GM12872 (cell line): ENCODE measurements at regions not wholly inside any gene's neighbourhood (a gene's known extent, or its start where the extent isn't known, plus 50 kb on each side); places are given as distances from the start of the nearest gene placed in this dataset.

Experiments
- CTCF ChIP-seq: IDR thresholded peaks from 3 replicates; pipeline ENCODE4 v1.5.1; 2011; ENCODE audit warnings: low read depth, mild to moderate bottlenecking, low read length, moderate library complexity; ENCODE audit not compliant: insufficient read depth

GRCh38 chr5:143474616-143475015, 71.1 kb upstream of the NR3C1 start:
- TF ChIP-seq CTCF = no peak

DNA sequence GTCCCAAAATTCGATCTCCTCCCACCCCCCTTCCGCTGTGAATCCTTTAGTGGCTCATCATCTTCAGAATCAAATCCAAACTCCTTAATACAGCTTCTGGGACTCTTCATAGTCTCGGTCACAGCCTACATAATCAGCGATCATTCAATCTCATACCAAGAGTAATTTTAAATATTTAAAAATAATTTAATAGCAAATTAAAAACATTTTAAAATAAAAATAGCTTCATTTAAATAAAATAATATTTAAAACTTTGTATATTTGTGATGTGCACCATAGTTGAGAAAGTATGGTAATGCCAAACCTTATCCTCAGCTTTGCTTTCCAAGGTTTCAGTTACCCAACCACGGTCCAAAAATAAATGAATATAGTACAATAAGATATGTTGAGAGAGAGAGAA, 70.0 kb upstream of the NR3C1 start:
- TF ChIP-seq CTCF = no peak

- no peak for TF ChIP-seq CTCF
Measured at GRCh38 chr5:143472576-143472975, 69.1 kb upstream of the NR3C1 start.

DNA sequence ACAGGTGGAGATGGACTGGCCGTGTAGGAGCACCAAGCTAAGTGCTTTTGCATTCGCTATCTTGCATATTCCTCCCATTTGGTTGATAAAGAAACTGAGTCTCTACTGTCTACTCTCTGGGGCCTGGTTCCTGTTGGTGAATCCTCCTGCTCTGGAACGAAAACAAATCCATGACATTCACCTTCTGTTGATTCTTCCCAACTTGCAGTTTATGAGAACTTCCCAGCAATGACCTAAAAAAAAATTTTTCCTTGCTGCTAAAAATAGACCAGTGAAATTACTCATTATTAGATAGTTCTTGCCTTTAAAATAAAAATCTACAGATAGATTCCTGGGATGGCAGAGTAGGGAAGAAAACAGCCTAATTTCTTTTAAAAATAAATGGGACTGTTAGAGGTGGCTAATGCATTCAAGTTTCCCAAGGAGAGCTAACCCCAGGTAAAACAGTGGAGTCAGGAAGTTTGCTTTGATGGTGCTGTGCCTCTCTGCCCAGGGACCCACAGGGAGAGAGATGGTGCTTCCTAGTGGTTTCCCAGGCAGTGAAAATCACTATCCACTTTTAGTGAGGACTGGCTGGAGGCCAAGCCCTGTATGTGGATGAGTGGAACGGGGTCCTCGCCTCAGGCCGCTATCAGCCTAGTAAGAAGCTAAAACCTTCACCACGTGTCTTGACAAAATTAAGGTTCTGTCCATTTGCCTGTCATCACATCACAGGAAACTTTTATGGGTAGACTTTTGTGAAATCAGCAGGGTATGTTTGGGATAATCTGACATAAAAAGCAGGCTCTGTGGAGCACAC, 68.4 kb upstream of the NR3C1 start:
- TF ChIP-seq CTCF = no peak

- no peak for TF ChIP-seq CTCF
Measured at GRCh38 chr5:143471041-143471509, 67.6 kb upstream of the NR3C1 start.

DNA sequence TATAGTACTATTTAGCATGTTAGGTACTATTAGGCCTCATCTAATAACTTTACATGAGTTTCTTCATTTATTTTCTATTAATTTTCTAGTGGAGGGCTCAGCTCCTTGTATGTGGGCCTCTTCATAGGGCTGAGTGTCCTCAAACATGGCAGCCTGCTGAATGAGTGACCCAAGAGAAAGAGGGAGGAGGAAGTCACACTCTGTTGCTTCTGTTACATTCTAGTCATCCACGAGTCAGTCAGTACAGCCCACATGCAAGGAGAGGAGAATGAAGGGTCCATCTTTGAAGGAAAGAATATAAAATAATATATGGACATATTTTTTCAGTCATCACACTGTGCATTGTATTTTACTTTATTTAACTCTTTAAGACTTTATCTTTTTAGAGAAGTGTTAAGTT, 66.6 kb upstream of the NR3C1 start:
- no peak for TF ChIP-seq CTCF

DNA sequence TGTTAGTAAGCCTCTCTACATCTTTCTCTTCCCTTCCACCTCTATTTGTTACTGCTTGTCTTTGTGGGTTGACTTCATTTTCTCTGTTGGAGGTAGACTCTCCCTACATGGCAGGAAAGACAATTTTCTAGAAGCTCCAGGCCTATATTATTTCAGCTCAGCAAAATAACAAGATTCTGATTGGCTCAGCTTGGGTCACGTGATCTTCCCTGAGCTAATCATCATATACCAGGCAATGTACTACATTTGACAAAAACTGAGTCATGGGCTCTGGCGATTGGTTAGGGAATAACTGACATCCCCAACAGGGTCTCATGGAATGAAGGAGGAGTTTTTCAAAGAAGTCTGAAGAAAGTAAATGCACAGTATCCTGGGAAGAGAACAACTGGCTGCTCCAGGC, 65.6 kb upstream of the NR3C1 start:
- no peak for TF ChIP-seq CTCF
